GM12878 (cell line): ENCODE measurements at regions not wholly inside any gene's neighbourhood (a gene's known extent, or its start where the extent isn't known, plus 50 kb on each side); places are given as distances from the start of the nearest gene placed in this dataset.

Experiments
- ATAC-seq: fragments of 200-7000 bp; cut with Tn5 transposase; 3 replicates; pipeline ENCODE4 v1.9.1; 2020; ENCODE audit warnings: mild to moderate bottlenecking, moderate library complexity
- BruUV-seq: library from RNA; stranded (reverse); fragments of 400-500 nt; replicated peaks from 2 replicates; lab custom pipeline; 2021; lab: Mats Ljungman, UMichigan
- CTCF ChIA-PET: fragments of 300-600 bp; sonication (Branson Sonifier 250); formaldehyde crosslinking; extraction: SDS; loops from one replicate; lab custom pipeline; 2021; ENCODE audit warnings: inconsistent platforms; lab: Yijun Ruan, JAX
- POLR2A ChIA-PET: fragments of 350-600 bp; formaldehyde crosslinking; extraction: SDS; loops from one replicate; lab custom pipeline; 2021; ENCODE audit warnings: inconsistent platforms; lab: Charles Lee
- RAD21 ChIA-PET: fragments of 300-600 bp; sonication (Branson Sonifier 250); formaldehyde crosslinking; loops from one replicate; lab custom pipeline; 2023; ENCODE audit warnings: antibody characterized with exemption; ENCODE audit not compliant: unreplicated experiment; lab: Charles Lee
- SMC1A ChIA-PET: fragments of 300-600 bp; sonication (Branson Sonifier 250); formaldehyde crosslinking; loops from one replicate; lab custom pipeline; 2023; ENCODE audit not compliant: unreplicated experiment, uncharacterized antibody; lab: Charles Lee
- DNase-seq: peaks from one replicate; pipeline ENCODE4 v3.0.0-alpha.2; 2011; ENCODE audit warnings: low read depth, low spot score
- FAIRE-seq: peaks from 3 replicates; lab custom pipeline; 2011; peaks lifted over from hg19 to GRCh38; lab: Jason Lieb, UNC
- H2AFZ ChIP-seq: 2 replicates; pipeline ENCODE4 v1.6.0; 2011; ENCODE audit warnings: low read depth, low read length, control low read depth; ENCODE audit not compliant: control insufficient read depth
- H3K27ac ChIP-seq: 2 replicates; pipeline ENCODE4 v1.5.1; 2011; ENCODE audit warnings: control low read depth; ENCODE audit not compliant: control insufficient read depth, insufficient read depth
- H3K27me3 ChIP-seq, 2 experiments: replicated peaks in 1 of 2; 2 replicates each; pipeline versions ENCODE4 v1.6.0 to v1.6.1; 2011; ENCODE audit warnings: low read length in 1 of 2; ENCODE audit not compliant: control insufficient read depth in 2 of 2, insufficient read depth in 2 of 2
- H3K36me3 ChIP-seq, 2 experiments: 2 replicates each; pipeline ENCODE4 v1.5.1; 2011; ENCODE audit warnings: low read length in 1 of 2; ENCODE audit not compliant: control insufficient read depth in 2 of 2, insufficient read depth in 2 of 2
- H3K4me1 ChIP-seq: 2 replicates; pipeline ENCODE4 v1.6.1; 2011; ENCODE audit warnings: mild to moderate bottlenecking, low read length, moderate library complexity, mixed read lengths; ENCODE audit not compliant: control insufficient read depth, insufficient read depth
- H3K4me2 ChIP-seq: 2 replicates; pipeline ENCODE4 v1.6.0; 2011; ENCODE audit warnings: control low read depth; ENCODE audit not compliant: control insufficient read depth, insufficient read depth
- H3K4me3 ChIP-seq: fragments of 200-600 bp; sonication (generic); 2 replicates; pipeline ENCODE4 v1.5.1; 2016
- H3K79me2 ChIP-seq: 2 replicates; pipeline ENCODE4 v1.6.0; 2011; ENCODE audit warnings: low read length; ENCODE audit not compliant: control insufficient read depth, insufficient read depth
- H3K9ac ChIP-seq: 2 replicates; pipeline ENCODE4 v1.8.0; 2011; ENCODE audit warnings: low read length, control low read depth, mixed read lengths; ENCODE audit not compliant: control insufficient read depth, insufficient read depth
- H3K9me3 ChIP-seq: replicated peaks from 3 replicates; pipeline ENCODE4 v1.5.1; 2011; ENCODE audit warnings: mild to moderate bottlenecking, low read length; ENCODE audit not compliant: control insufficient read depth, insufficient read depth
- H4K20me1 ChIP-seq: 2 replicates; pipeline ENCODE4 v1.6.0; 2011; ENCODE audit not compliant: control insufficient read depth, insufficient read depth
- ATF3 ChIP-seq: IDR thresholded peaks from 2 replicates; pipeline ENCODE4 v1.6.1; 2011; ENCODE audit warnings: low read depth, mild to moderate bottlenecking, low read length, moderate library complexity, borderline replicate concordance; ENCODE audit errors: extremely low read depth
- EED ChIP-seq: sonication (generic); IDR thresholded peaks from 2 replicates; pipeline ENCODE4 v1.6.1; 2016; ENCODE audit warnings: antibody characterized with exemption, low read depth
- NBN ChIP-seq: fragments of 450-650 bp; IDR thresholded peaks from 2 replicates; pipeline ENCODE4 v1.6.1; 2016
- PBX3 ChIP-seq: IDR thresholded peaks from 2 replicates; pipeline ENCODE4 v1.6.1; 2011; ENCODE audit warnings: mild to moderate bottlenecking, low read depth, low read length, moderate library complexity; ENCODE audit not compliant: insufficient replicate concordance
- SIX5 ChIP-seq: IDR thresholded peaks from 2 replicates; pipeline ENCODE4 v1.6.1; 2011; ENCODE audit warnings: mild to moderate bottlenecking, low read depth, low read length, moderate library complexity; ENCODE audit not compliant: severe bottlenecking
- SMC3 ChIP-seq: IDR thresholded peaks from 2 replicates; pipeline ENCODE4 v1.6.1; 2011; ENCODE audit warnings: low read length, improper control_type of control experiment, borderline replicate concordance
- TCF3 ChIP-seq: IDR thresholded peaks from 2 replicates; pipeline ENCODE4 v1.6.1; 2012; ENCODE audit warnings: low read depth, mild to moderate bottlenecking, low read length, borderline replicate concordance; ENCODE audit not compliant: insufficient read depth
- WGBS: methylation state at CpG from one replicate; pipeline ENCODE4 v1.1.6; 2016; ENCODE audit warnings: low lambda C conversion rate; ENCODE audit not compliant: insufficient replicate concordance, insufficient coverage; ENCODE audit errors: missing lambda C conversion rate; 5-methylcytosine and 5-hydroxymethylcytosine counted together
- in situ Hi-C: fragments of 300-500 bp; cut with MboI; formaldehyde crosslinking; loops from 9 replicates; pipeline ENCODE4 v1.14.3; 2018; ENCODE audit warnings: mixed read lengths
- intact Hi-C: fragments of 100-400 bp; cut with micrococcal nuclease; formaldehyde crosslinking; loops from one replicate; pipeline ENCODE4 v1.14.2; 2022; ENCODE audit not compliant: unreplicated experiment

GRCh38 chr12:60101715-60102114 lies 505.9 kb downstream of the SLC16A7 start:
- RAD21 ChIA-PET = no interaction called here
- H3K4me1 ChIP-seq = no peaks in the 10 kb centered on the region
- SMC1A ChIA-PET = no interaction called here
- POLR2A ChIA-PET = no interaction called here
- H3K4me2 ChIP-seq = no peak overlapping the region
- no peak for ATAC-seq
- no peak for DNase-seq
- H3K27ac ChIP-seq = no peak overlapping the region
- no peak for TF ChIP-seq NBN
- no peak for TF ChIP-seq ATF3
- no peak for TF ChIP-seq TCF3
- no peaks in the 10 kb centered on the region for H3K36me3 ChIP-seq
- FAIRE-seq = no peak
- in situ Hi-C loops (no loop called here), intact Hi-C loops (no loop called here)
- no peak overlapping the region for H3K9ac ChIP-seq
- BruUV-seq = no TSS peak
- H3K27me3 ChIP-seq = no peaks in the 10 kb centered on the region
- CTCF ChIA-PET = no interaction called here
- no peaks in the 10 kb centered on the region for H4K20me1 ChIP-seq
- no peaks in the 10 kb centered on the region; the same call in 2 of the 3 replicates for H3K9me3 ChIP-seq
- no peak overlapping the region for H2AFZ ChIP-seq
- no peaks in the 10 kb centered on the region for H3K79me2 ChIP-seq
- H3K4me3 ChIP-seq = no peak overlapping the region

GRCh38 chr12:60106214-60106613 lies 510.4 kb downstream of the SLC16A7 start:
- no peaks in the 10 kb centered on the region for H4K20me1 ChIP-seq
- RAD21 ChIA-PET = no interaction called here
- no peak overlapping the region for H3K27ac ChIP-seq
- no peaks in the 10 kb centered on the region for H3K9me3 ChIP-seq
- no TSS peak for BruUV-seq
- no peaks in the 10 kb centered on the region for H3K27me3 ChIP-seq
- intact Hi-C loops = no loop called here
- H2AFZ ChIP-seq = no peak overlapping the region
- FAIRE-seq = no peak
- no peaks in the 10 kb centered on the region for H3K36me3 ChIP-seq
- no peak overlapping the region for H3K9ac ChIP-seq
- POLR2A ChIA-PET = no interaction called here
- no peak overlapping the region for H3K4me2 ChIP-seq
- CTCF ChIA-PET = interaction anchor here (0.8 kb wide), 1 partner anchor 388 kb away, joined by 3 read pairs; no protein-coding TSS in a partner anchor
- no peak for ATAC-seq
- no peak overlapping the region for H3K4me3 ChIP-seq
- in situ Hi-C loops = no loop called here
- SMC1A ChIA-PET = no interaction called here
- TF ChIP-seq SMC3 (no peak), PBX3 (no peak), SIX5 (no peak), EED (no peak)
- H3K4me1 ChIP-seq = no peaks in the 10 kb centered on the region
- WGBS = 0% methylated on average over 1 of the region's 1 CpG
- H3K79me2 ChIP-seq = no peaks in the 10 kb centered on the region
- no peak for DNase-seq
